ENCODE measurements at regions not wholly inside any gene's neighbourhood (a gene's known extent, or its start where the extent isn't known, plus 50 kb on each side); places are given as distances from the start of the nearest gene placed in this dataset.

- TF ChIP-seq TAF1 (IDR thresholded peaks at IDR 0.05; ENCODE audit: low read depth) (no peak), CTCF (IDR thresholded peaks at IDR 0.05; ENCODE audit: poor library complexity, severe bottlenecking) (no peak), POLR2AphosphoS5 (IDR thresholded peaks at IDR 0.05) (no peak), SMC3 (conservative IDR thresholded peaks at IDR 0.05; ENCODE audit: poor library complexity) (no peak), EZH2 (IDR thresholded peaks at IDR 0.05; ENCODE audit: borderline replicate concordance, insufficient read depth, low read length, poor library complexity, severe bottlenecking) (no peak), EP300 (conservative IDR thresholded peaks at IDR 0.05; ENCODE audit: poor library complexity, severe bottlenecking) (no peak), RAD21 (conservative IDR thresholded peaks at IDR 0.05) (no peak), MXI1 (conservative IDR thresholded peaks at IDR 0.05; ENCODE audit: poor library complexity, severe bottlenecking) (no peak)
These were observed 622.1 kb upstream of the ID2 start for GRCh38 chr2:8059794-8060193.

All from neural cell (in vitro differentiated cells).